GM12878 (cell line): ENCODE measurements at regions not wholly inside any gene's neighbourhood (a gene's known extent, or its start where the extent isn't known, plus 50 kb on each side); places are given as distances from the start of the nearest gene placed in this dataset.

Experiments
- CTCF ChIP-seq, 3 experiments: IDR thresholded peaks in 2 of 3; conservative IDR thresholded peaks in 1 of 3; 2 replicates each; pipeline ENCODE4 v1.5.1; 2011; ENCODE audit warnings: low read depth in 3 of 3, low read length in 3 of 3, mild to moderate bottlenecking in 3 of 3, control low read depth in 2 of 3, moderate library complexity in 2 of 3, inconsistent platforms in 1 of 3, mixed read lengths in 1 of 3; ENCODE audit not compliant: control insufficient read depth in 2 of 3, insufficient read depth in 1 of 3; ENCODE audit errors: extremely low read depth in 1 of 3
- EZH2 ChIP-seq: IDR thresholded peaks from 2 replicates; pipeline ENCODE4 v1.6.1; 2012; ENCODE audit warnings: low read depth, mild to moderate bottlenecking, control low read depth, inconsistent platforms, low read length, borderline replicate concordance; ENCODE audit not compliant: control insufficient read depth
- NR2F1 ChIP-seq: fragments of 450-650 bp; conservative IDR thresholded peaks from 2 replicates; pipeline ENCODE4 v1.6.1; 2017; ENCODE audit warnings: mild to moderate bottlenecking

DNA sequence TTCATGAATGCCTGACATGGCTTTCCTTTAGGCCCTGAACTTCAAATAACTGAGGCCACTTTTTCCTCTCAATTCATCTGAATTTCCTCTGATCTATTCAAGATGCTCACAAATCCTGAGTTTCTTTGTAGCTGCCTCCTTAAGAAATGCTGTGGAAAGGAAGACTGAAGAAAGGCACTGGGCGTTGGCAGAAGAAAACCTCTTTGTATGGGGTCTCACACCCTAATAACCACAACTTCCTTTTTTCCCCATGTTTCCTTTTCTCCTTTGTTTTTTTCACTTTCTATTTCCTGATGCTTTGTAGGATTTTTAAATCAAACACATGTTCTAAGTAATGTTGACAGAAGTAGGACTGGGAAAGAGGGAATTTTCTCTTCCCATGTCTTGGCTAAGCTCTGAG lies 447.4 kb downstream of the CMPK2 start:
- TF ChIP-seq CTCF (IDR thresholded peaks at IDR 0.05 in 2 of 3, conservative IDR thresholded peaks at IDR 0.05 in 1 of 3; ENCODE audit: control insufficient read depth in 2 of 3, extremely low read depth in 1 of 3, insufficient read depth in 1 of 3, low read depth in 3 of 3, low read length in 3 of 3): no peak
- no peak for TF ChIP-seq EZH2
- no peak for TF ChIP-seq NR2F1
